GM18517 (cell line): ENCODE measurements at regions not wholly inside any gene's neighbourhood (a gene's known extent, or its start where the extent isn't known, plus 50 kb on each side); places are given as distances from the start of the nearest gene placed in this dataset.
A peak's percentile ranks its signal among the peaks of the same experiment; 100 is the strongest.
"Not testable (repeated sequence)": the region's sequence is repeated elsewhere in the genome, so short reads cannot be mapped to it uniquely, and the experiment has no call there.

ENCODE experiments used
- ATAC-seq: cut with Tn5 transposase; IDR thresholded peaks from one replicate; pipeline ENCODE4 v1.9.1; 2021; ENCODE audit warnings: mild to moderate bottlenecking, moderate library complexity; ENCODE audit not compliant: unreplicated experiment

DNA sequence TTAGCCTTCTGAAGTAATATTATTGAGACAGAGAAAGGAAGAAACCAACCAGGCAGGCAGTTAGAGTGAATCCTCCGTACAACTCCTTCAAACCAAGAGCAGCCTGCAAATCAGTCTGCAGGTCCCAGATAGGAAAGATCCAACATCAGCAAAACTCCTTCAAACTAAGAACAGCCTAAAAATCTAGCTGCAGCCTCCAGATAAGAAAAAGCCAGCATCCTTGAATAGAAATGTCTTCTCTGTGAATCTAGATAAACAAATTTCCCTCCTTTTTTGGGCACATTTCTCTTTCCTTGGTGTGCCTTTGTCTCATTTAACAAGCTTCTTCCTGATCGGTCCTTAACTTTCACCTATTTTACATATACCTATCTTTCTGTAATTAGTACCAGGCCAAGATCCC, 1004.6 kb upstream of the TMEFF2 start:
- ATAC-seq = no peak

DNA sequence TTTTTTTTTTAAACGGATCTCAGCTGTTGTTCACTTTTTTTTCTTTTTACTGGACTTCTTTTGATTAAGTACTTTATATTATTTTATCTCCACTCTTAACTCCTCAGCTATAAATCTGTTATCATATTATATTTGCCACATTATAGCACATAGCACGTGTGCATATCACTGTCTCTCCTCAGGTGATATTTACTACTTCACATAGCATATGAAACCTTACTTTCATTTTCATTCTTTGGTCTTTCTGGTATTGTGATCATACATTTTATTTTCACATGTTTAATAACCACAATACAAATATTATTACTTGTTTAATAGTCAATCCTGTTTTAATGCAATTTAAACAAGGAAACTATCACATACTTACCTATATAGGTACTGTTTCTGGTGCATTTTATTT, 993.1 kb upstream of the TMEFF2 start:
- ATAC-seq = peak; percentile 68

DNA sequence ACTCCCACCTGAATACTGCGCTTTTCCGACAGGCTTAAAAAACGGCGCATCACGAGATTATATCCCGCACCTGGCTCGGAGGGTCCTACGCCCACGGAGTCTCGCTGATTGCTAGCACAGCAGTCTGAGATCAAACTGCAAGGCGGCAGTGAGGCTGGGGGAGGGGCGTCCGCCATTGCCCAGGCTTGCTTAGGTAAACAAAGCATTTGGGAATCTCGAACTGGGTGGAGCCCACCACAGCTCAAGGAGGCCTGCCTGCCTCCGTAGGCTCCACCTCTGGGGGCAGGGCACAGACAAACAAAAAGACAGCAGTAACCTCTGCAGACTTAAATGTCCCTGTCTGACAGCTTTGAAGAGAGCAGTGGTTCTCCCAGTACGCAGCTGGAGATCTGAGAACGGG, 976.2 kb upstream of the TMEFF2 start:
- ATAC-seq = not testable (repeated sequence)

DNA sequence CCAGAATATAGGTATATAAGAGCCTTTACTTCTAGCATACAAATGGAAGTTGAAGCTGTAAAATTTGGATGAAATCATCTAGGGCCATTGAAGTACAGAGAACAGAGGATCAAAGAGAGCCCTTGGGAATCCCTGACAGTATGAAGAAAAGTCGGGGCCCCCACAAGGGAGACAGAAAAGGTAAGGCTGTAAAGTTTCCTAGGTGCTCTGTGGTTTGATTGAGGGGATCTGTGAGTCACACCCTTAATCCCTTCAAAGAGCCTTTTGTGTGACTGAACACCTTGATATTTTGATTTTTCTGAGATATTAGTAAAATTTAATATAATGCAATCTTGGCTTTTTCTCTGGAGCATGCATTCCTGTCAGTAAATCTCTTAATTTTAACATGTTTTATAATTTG, 961.7 kb upstream of the TMEFF2 start:
- no peak for ATAC-seq

DNA sequence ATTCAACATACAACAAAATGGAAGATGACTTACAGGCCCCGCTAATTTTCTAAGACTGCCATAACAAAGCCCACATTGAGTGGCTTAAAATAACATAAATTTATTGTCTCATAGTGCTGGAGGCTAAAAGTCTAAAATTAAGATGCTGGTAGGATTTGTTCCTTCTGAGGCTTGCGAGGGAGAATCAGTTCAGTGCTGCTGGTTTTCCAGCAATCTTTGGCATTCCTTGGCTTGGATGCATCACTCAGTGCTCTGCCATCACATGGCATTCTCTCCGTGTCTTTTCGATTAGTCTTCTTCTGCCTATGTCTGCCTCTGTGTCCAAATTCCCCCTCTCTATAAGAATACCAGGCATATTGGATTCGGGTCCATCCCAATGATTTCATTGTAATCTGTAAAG, 959.3 kb upstream of the TMEFF2 start:
- ATAC-seq = no peak

DNA sequence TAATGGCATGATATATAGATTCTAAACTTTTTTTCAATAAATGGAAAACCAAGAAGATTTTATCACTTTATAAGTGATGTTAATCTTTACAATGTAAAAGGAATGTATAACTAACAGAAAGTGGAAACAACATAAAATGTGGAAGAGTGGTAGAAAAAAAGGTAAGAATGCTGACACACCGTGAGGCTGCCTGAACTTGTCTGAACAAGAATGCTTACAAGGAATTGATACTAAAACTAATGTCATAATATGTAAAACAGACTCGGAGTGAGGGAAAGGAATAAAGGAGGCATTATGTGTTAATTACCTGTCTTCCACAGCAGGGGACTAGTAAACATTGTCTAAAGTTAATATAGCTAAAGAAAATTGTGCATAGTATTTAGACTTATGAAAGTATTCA, 958.8 kb upstream of the TMEFF2 start:
- no peak for ATAC-seq

GRCh38 chr2:193142467-193142866, 947.7 kb upstream of the TMEFF2 start:
- ATAC-seq = not testable (repeated sequence)

DNA sequence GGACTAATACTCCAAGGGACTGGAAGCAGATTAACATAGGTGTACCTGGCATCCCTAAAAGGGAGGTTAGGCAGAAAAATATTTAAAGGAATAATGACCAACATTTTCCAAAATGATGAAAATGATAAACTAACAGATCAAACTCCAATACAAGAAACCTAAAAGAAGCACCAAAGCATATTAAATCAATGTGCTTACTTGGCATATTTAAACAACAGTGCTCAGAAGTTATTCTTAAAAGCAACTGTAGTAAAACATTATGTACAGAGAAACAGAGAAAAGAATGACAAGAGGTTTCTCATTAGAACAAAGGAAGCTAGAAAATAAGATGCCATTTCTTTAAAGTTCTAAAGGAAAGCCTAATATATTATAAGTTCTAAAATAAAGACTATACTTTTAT, 947.3 kb upstream of the TMEFF2 start:
- no peak for ATAC-seq

GRCh38 chr2:193140895-193141294, 946.2 kb upstream of the TMEFF2 start:
- ATAC-seq = not testable (repeated sequence)

- no peak for ATAC-seq
Measured at GRCh38 chr2:193124815-193125214, 930.1 kb upstream of the TMEFF2 start.

GRCh38 chr2:193114827-193115226, 920.1 kb upstream of the TMEFF2 start:
- ATAC-seq = no peak

DNA sequence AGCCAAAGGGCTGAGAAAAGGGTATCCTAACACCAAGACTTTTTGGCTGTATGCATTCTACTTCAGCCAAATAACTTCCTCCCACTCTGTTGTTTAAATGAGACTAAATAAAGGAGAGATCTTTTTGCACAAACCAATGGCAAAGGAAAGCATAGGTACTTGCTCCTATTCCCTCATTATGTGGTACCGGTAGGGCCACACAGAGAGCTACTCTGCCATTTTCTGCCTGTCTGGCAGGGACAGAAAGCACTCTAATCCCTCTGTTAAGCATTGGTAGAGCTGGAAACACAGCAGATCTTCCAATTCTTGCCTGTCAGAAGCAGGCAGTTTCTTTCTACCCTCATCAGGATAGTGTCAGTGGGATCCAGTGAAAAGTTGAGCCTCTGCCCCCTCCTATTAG, 918.3 kb upstream of the TMEFF2 start:
- ATAC-seq = no peak

DNA sequence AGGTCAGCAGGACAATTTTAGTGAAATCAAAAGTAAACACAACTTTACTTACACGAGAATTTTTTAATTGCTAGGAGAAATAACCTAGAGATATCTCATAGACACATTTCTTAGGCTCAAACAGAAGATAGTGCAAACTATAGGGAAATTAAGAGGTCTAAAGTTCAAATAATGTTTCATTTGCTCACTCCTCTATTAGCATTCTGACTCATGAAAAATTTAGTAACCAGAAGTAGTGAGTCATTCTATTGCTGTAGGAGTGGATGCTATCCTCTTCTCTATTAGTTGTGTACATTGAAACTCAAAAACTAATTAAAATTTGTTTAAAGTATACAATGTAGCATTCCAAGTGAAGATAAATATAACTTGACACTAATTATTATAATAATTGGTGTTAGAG, 908.3 kb upstream of the TMEFF2 start:
- ATAC-seq = no peak

DNA sequence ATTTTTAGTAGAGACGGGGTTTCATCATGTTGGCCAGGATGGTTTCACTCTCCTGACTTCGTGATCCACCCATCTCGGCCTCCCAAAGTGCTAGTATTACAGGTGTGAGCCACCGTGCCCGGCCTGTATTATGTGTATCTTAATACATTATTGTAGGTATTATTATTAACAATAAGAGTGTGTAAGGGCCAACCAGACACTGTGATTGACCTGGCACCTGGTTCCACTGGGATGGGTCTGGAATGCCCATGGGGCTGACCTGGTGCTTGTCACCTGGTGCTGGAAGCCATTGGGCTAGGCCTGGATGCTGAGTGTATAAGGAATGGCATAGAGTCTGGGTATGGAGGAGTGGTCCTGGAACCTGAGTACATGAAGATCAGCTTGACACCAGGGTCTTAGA, 906.9 kb upstream of the TMEFF2 start:
- no peak for ATAC-seq

DNA sequence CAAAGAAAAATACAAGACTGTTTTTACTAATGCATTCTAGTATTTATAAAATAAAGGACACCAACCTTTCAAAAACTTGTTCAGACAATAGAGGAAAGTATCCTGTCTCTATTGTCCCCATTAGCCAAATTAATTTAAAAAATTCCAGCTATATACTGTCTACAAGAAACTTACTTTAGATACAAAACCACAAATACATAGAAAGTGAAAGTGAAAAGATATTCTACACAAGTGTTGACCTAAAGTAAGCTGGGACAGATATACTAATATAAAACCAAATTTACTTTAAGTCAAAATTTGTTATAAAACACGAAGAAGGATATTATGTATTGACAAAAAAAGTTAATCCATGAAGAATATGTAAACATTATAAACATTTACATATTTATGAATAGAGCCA, 893.3 kb upstream of the TMEFF2 start:
- no peak for ATAC-seq

DNA sequence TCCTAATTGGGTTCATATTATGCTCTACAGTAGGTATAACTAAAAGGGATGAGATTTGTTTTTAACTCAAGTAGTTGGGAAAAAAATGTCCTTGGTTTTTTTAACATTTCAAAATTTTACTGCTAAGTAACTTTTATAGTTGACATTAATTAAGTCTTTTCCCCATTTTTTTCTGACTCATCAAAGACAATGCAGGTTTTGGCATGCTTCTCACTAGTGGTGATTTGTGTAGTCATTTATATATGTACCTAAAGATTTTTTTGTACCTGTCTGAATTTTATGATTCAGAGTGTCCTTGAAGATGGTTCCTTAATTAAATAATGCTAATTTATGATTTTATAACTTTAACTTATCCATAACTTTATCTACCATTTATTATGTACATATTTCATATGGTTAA, 882.3 kb upstream of the TMEFF2 start:
- ATAC-seq = no peak

- no peak for ATAC-seq
Measured at GRCh38 chr2:193074933-193075332, 880.2 kb upstream of the TMEFF2 start.

- ATAC-seq = no peak
Measured at GRCh38 chr2:193072647-193073046, 877.9 kb upstream of the TMEFF2 start.

- not testable (repeated sequence) for ATAC-seq
Measured at GRCh38 chr2:193025556-193025955, 830.8 kb upstream of the TMEFF2 start.

DNA sequence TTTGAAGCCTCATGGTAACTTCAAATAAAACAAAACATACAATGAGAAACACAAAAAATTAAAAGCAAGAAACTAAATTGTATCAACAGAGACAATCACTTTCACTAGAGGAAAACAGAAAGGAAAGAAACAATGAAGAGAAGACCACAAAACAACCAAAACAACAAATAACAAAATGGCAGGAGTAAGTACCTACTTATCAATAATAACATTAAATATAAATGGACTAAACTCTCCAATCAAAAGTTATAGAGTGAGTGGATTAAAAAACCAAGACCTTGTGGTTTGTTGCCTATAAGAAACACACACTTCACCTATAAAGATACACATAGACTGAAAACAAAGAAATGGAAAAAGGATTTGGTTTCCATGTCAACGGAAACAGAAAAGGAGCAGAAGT, 830.1 kb upstream of the TMEFF2 start:
- ATAC-seq = no peak

DNA sequence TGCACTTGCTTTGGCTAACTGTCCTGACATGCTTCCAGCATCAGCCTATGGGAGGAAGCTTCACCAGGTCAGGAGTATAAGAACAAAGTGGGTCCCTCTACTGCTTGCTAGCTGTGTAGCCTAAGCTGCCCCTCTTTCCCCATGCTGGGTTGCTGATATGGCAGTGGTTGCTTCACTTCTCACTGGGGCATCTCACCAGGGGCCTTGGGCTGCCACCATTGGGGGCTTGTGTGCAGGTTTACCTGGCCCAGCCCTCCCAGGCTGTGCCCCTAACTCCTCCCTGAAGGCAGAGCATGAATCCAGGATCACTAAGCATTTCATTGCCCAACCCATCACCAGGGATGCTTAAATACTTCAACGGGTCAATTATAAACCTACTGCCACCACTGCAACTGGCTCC, 817.1 kb upstream of the TMEFF2 start:
- ATAC-seq = no peak

DNA sequence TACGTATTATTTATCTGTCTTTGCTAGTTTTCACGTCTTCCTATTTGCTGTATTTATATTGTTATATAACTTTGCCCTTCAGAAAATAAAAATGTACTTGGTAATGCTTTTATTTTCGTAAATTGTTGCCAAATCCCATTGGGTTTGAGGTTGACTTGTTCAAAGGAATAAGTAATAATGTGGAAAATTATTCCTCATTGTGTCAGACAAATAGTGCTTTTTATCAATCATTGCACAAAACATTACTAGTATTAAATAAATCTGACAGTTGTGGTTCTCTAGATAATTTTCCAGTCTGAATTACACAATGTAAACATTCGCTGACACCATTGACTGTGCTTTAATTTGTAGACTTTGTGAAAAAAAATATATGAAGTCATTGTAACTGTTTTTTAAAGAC, 798.3 kb upstream of the TMEFF2 start:
- ATAC-seq = no peak

- ATAC-seq = no peak
Measured at GRCh38 chr2:192983173-192983572, 788.4 kb upstream of the TMEFF2 start.

DNA sequence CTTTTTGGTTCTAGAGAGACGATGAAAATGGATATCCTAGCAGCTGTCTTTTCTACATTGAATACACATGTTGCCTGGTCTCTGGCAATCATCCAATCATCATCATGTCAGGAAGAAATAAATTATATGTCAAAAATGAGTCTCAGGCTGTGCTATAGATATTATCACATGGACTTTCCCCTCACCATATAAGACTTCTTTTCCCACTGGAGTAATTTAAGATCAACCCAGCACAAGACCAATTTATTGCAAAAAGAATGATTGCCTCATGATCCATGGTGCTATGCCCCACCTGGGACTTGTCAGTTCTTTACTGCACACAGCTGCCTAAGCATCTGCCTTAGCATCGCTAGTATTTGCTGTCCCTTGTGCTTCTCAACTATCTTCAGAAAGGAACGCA, 783.7 kb upstream of the TMEFF2 start:
- ATAC-seq = no peak
